ENCODE measurements at regions not wholly inside any gene's neighbourhood (a gene's known extent, or its start where the extent isn't known, plus 50 kb on each side); places are given as distances from the start of the nearest gene placed in this dataset.
A peak's percentile ranks its signal among the peaks of the same experiment; 100 is the strongest.

- peak in 1 of 2 experiments; percentile 42 for DNase-seq (ENCODE audit: low read depth in 1 of 2, low spot score in 1 of 2)
- ChIA-PET CTCF (no interaction called here), POLR2A (no interaction called here)
- TF ChIP-seq NFE2L2 (conservative IDR thresholded peaks at IDR 0.05; ENCODE audit: low read length): no peak
- TF ChIP-seq RAD21 (conservative IDR thresholded peaks at IDR 0.05 in 1 of 2, IDR thresholded peaks at IDR 0.05 in 1 of 2): no peak
- TF ChIP-seq ZFP36 (IDR thresholded peaks at IDR 0.05; ENCODE audit: borderline replicate concordance, partially characterized antibody): no peak
- TF ChIP-seq ZSCAN20 (CRISPR knock-in tag; IDR thresholded peaks at IDR 0.05): no peak
- TF ChIP-seq CEBPB (IDR thresholded peaks at IDR 0.05): no peak
- no peak for TF ChIP-seq CBX8 (IDR thresholded peaks at IDR 0.05)
- TF ChIP-seq PBX3 (IDR thresholded peaks at IDR 0.05): no peak
- TF ChIP-seq RARB (CRISPR knock-in tag; IDR thresholded peaks at IDR 0.05): no peak
- no peak for TF ChIP-seq FOXS1 (CRISPR knock-in tag; IDR thresholded peaks at IDR 0.05)
- no peak for TF ChIP-seq ATOH8 (CRISPR knock-in tag; IDR thresholded peaks at IDR 0.05; ENCODE audit: low read depth)
- TF ChIP-seq HMGXB4 (CRISPR knock-in tag; IDR thresholded peaks at IDR 0.05; ENCODE audit: borderline replicate concordance): no peak
- no peak for TF ChIP-seq ELK1 (IDR thresholded peaks at IDR 0.05; ENCODE audit: low read depth, low read length)
- no peak for TF ChIP-seq POLR2A (IDR thresholded peaks at IDR 0.05; ENCODE audit: low read length)
- TF ChIP-seq HDAC2 (IDR thresholded peaks at IDR 0.05): no peak
- no peak for TF ChIP-seq CHD4 (IDR thresholded peaks at IDR 0.05; ENCODE audit: borderline replicate concordance)
- TF ChIP-seq ZNF302 (CRISPR knock-in tag; IDR thresholded peaks at IDR 0.05): no peak
- TF ChIP-seq KDM1A (IDR thresholded peaks at IDR 0.05; ENCODE audit: low read depth): no peak
- H3K4me2 ChIP-seq: no peak overlapping the region
- no peaks in the 10 kb centered on the region for H3K9me3 ChIP-seq
- ATAC-seq: no peak; a peak in 1 of 6 replicates
- H3K27ac ChIP-seq: no peak overlapping the region
- no peaks in the 10 kb centered on the region for H3K4me1 ChIP-seq
- FAIRE-seq: no peak
- H3K4me3 ChIP-seq: no peak overlapping the region
Measured at GRCh38 chrY:14328677-14329345, 195.5 kb upstream of the NLGN4Y start.

GRCh38 chrY:14330362-14330761 lies 194.0 kb upstream of the NLGN4Y start:
- no peak for TF ChIP-seq HMGXB4 (CRISPR knock-in tag; IDR thresholded peaks at IDR 0.05; ENCODE audit: borderline replicate concordance)
- no peak for TF ChIP-seq POLR2AphosphoS2 (conservative IDR thresholded peaks at IDR 0.05; ENCODE audit: low read length)
- POLR2A ChIA-PET: no interaction called here
- H3K9me3 ChIP-seq: no peaks in the 10 kb centered on the region
- DNase-seq (ENCODE audit: low read depth in 1 of 2, low spot score in 1 of 2) (no peak), FAIRE-seq (no peak), ATAC-seq (no peak)
- CTCF ChIA-PET: no interaction called here
- no peak overlapping the region for H3K4me3 ChIP-seq
- no peak overlapping the region for H3K4me2 ChIP-seq
- H3K4me1 ChIP-seq: no peaks in the 10 kb centered on the region
- H3K27ac ChIP-seq: no peak overlapping the region
